ENCODE measurements at regions not wholly inside any gene's neighbourhood (a gene's known extent, or its start where the extent isn't known, plus 50 kb on each side); places are given as distances from the start of the nearest gene placed in this dataset.

- DNase-seq, result no peak
- no peak overlapping the region for H3K4me3 Mint-ChIP-seq
- H3K27me3 ChIP-seq (ENCODE audit: control insufficient read depth, insufficient read depth, low read length), result peaks cover 4% of the 10 kb centered on the region
- H3K4me1 ChIP-seq (ENCODE audit: control insufficient read depth, insufficient read depth, low read length, poor library complexity, severe bottlenecking), result no peaks in the 10 kb centered on the region
- ATAC-seq (ENCODE audit: low read depth in 2 of 2), result no peak
- no peak overlapping the region for H3K27ac ChIP-seq (ENCODE audit: insufficient read depth, low read length, poor library complexity, severe bottlenecking)
- H3K9me3 ChIP-seq (ENCODE audit: control insufficient read depth in 2 of 2, low read length in 2 of 2), result no peaks in the 10 kb centered on the region
- H3K9me3 Mint-ChIP-seq, result peaks cover 0 to 1% (median 0%) of the 10 kb centered on the region in 7 donors
- H3K36me3 Mint-ChIP-seq, result no peaks in the 10 kb centered on the region
- H3K27ac Mint-ChIP-seq, result no peak overlapping the region
- H3K27me3 Mint-ChIP-seq, result peaks cover 65% of the 10 kb centered on the region
- H3K4me1 Mint-ChIP-seq, result no peaks in the 10 kb centered on the region
- H3K4me3 ChIP-seq (ENCODE audit: low read depth, low read length), result no peak overlapping the region
- no peaks in the 10 kb centered on the region for H3K36me3 ChIP-seq (ENCODE audit: control insufficient read depth, insufficient read depth, low read length)
These were observed 61.2 kb upstream of the PROK2 start for GRCh38 chr3:71846185-71846584.

- Mint-ChIP-seq H3K27me3 (peaks cover 52% of the 10 kb centered on the region), H3K9me3 (peaks cover 0 to 2% (median 0%) of the 10 kb centered on the region in 7 donors), H3K36me3 (no peaks in the 10 kb centered on the region), H3K4me1 (no peaks in the 10 kb centered on the region), H3K4me3 (no peak overlapping the region), H3K27ac (no peak overlapping the region)
- ATAC-seq (ENCODE audit: low read depth in 2 of 2), result no peak
- no peak overlapping the region for H3K4me3 ChIP-seq (ENCODE audit: low read depth, low read length)
- DNase-seq, result no peak
- no peaks in the 10 kb centered on the region for H3K4me1 ChIP-seq (ENCODE audit: control insufficient read depth, insufficient read depth, low read length, poor library complexity, severe bottlenecking)
- H3K27ac ChIP-seq (ENCODE audit: insufficient read depth, low read length, poor library complexity, severe bottlenecking), result no peak overlapping the region
- no peaks in the 10 kb centered on the region for H3K9me3 ChIP-seq (ENCODE audit: control insufficient read depth in 2 of 2, low read length in 2 of 2)
- peaks cover 2% of the 10 kb centered on the region for H3K27me3 ChIP-seq (ENCODE audit: control insufficient read depth, insufficient read depth, low read length)
- no peaks in the 10 kb centered on the region for H3K36me3 ChIP-seq (ENCODE audit: control insufficient read depth, insufficient read depth, low read length)
These were observed 58.1 kb upstream of the PROK2 start for GRCh38 chr3:71843071-71843470.

GRCh38 chr3:71838406-71838805 lies 53.5 kb upstream of the PROK2 start:
- H3K9me3 Mint-ChIP-seq, result peaks cover 0 to 2% (median 0%) of the 10 kb centered on the region in 7 donors
- H3K27ac Mint-ChIP-seq, result no peak overlapping the region
- H3K27me3 Mint-ChIP-seq, result peaks cover 30% of the 10 kb centered on the region

More at GRCh38 chr3:71838406-71838805, 53.5 kb upstream of the PROK2 start:
- H3K36me3 ChIP-seq (ENCODE audit: control insufficient read depth, insufficient read depth, low read length), result no peaks in the 10 kb centered on the region
- Mint-ChIP-seq H3K36me3 (no peaks in the 10 kb centered on the region), H3K4me3 (no peak overlapping the region), H3K4me1 (no peaks in the 10 kb centered on the region)
- ATAC-seq (ENCODE audit: low read depth in 2 of 2) (no peak), DNase-seq (no peak)
- no peaks in the 10 kb centered on the region for H3K9me3 ChIP-seq (ENCODE audit: control insufficient read depth in 2 of 2, low read length in 2 of 2)
- H3K4me3 ChIP-seq (ENCODE audit: low read depth, low read length), result no peak overlapping the region
- H3K4me1 ChIP-seq (ENCODE audit: control insufficient read depth, insufficient read depth, low read length, poor library complexity, severe bottlenecking), result no peaks in the 10 kb centered on the region
- peaks cover 3% of the 10 kb centered on the region for H3K27me3 ChIP-seq (ENCODE audit: control insufficient read depth, insufficient read depth, low read length)
- no peak overlapping the region for H3K27ac ChIP-seq (ENCODE audit: insufficient read depth, low read length, poor library complexity, severe bottlenecking)
